Skin epidermis (tissue), 12 donors: ENCODE measurements at regions not wholly inside any gene's neighbourhood (a gene's known extent, or its start where the extent isn't known, plus 50 kb on each side); places are given as distances from the start of the nearest gene placed in this dataset.

Source experiments
- H3K27ac ChIP-seq, 21 experiments: fragments of 200-600 bp; sonication (generic) in 11 of 21; one replicate each; pipeline ENCODE4 v1.5.0; 2020; ENCODE audit warnings: mild to moderate bottlenecking in 3 of 21, inconsistent platforms in 2 of 21, moderate library complexity in 2 of 21
- H3K4me3 ChIP-seq, 7 experiments: fragments of 200-600 bp; sonication (generic) in 2 of 7; one replicate each; pipeline ENCODE4 v1.5.0; 2020; ENCODE audit warnings: inconsistent platforms in 2 of 7, mild to moderate bottlenecking in 2 of 7, moderate library complexity in 1 of 7

DNA sequence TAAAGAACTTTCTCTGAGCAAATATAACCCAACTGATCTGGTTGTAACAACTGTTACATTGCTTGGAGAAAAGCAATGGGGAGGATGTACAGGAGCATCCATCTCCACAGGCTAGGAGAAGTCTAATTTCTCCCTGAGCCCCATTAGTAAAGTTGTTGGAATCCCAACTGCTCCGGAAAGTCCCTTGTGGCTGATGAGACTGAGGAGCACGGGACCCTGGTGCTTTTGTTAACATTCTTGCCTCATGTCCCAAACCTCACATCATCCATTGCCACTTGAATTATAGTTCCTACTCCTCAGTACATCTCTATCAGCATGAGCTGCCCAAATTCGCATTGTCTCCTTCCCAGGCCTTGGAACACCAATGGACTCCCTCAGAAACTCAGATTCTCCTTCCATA lies 260.6 kb upstream of the BMP2 start:
- Histone ChIP-seq H3K4me3 (no peak overlapping the region), H3K27ac (no peak overlapping the region)

- H3K4me3 ChIP-seq: no peak overlapping the region
- no peak overlapping the region for H3K27ac ChIP-seq
Measured at GRCh38 chr20:6504826-6505225, 262.7 kb upstream of the BMP2 start.

DNA sequence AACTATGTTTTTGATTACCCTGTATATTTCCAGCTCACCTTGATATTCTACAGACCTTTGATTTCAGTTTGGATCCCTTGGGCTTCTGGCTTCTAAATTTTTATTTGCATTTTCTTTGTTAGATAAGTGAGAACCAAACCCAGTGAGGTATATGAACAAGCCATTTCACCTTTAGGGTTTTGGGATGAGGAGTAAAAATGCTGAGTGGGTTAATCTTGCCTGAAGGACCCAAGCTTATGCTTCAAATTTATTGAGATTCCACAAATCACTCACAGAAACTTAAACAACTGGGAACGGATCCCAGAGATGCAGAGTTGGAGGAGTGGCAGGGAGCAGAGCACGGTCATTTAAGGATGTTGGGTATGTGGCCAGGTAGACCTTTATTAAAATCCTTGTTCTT lies 263.3 kb upstream of the BMP2 start:
- no peak overlapping the region for H3K4me3 ChIP-seq
- no peak overlapping the region for H3K27ac ChIP-seq

GRCh38 chr20:6502999-6503398 lies 264.5 kb upstream of the BMP2 start:
- H3K4me3 ChIP-seq: no peak overlapping the region
- H3K27ac ChIP-seq: no peak overlapping the region

GRCh38 chr20:6502219-6502618 lies 265.3 kb upstream of the BMP2 start:
- no peak overlapping the region for H3K4me3 ChIP-seq
- no peak overlapping the region for H3K27ac ChIP-seq

DNA sequence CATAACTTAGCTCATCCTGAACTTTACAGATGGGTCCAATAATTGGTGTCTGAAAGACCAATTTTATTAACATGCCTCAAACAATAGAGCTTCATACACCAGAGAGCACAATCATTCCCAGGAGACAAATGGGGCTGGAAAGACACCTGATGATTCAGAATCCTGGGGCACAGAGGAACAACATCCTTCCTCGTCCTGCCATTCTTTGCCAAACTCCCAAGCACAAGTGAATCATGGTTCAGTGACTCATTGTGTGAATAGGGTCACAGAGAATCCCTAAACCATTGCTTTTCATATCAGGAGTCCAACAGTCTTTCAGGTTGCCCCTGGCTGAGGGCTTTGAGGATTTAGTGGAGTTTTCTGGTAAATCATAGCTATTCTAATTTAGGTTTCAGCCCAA lies 266.4 kb upstream of the BMP2 start:
- Histone ChIP-seq H3K27ac (no peak overlapping the region), H3K4me3 (no peak overlapping the region)

DNA sequence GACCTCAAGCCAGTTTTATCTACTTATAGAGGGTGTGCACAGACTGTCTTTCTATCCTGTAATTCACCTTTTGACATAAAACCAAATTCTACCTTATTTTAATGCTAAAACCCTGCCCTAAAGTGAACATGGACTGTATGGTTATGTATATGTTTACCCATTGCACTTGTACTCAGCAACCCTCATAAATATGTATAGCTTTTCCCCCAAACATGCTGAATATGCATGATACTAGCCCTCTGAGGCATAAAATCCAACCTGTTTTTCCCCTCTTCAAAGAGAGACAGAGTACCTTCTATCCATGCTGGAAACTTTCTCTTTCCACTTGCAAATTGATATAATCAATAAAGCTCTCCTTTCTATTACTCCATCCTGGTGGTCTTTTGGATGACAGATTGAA lies 267.9 kb upstream of the BMP2 start:
- H3K27ac ChIP-seq: no peak overlapping the region
- H3K4me3 ChIP-seq: no peak overlapping the region

- H3K27ac ChIP-seq: no peak overlapping the region
- H3K4me3 ChIP-seq: no peak overlapping the region
Measured at GRCh38 chr20:6496874-6497273, 270.6 kb upstream of the BMP2 start.

DNA sequence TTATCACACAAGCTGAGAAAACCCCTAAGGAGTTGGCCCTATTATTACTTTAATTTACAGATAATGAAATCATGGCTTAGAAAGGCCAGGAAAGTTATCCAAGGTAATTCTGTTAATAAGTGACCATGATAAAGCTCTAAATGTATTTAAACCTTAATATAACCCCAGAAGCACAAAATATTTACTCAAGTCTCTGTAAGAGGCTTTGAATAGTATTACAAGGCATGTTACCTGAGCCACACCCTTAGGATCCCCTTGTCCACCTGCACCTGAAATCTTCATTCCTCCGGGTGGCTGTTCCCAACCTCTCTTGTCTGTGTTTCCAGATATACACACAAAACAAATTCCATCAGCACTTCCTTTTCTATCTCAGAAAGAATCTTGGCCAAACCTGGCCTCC lies 271.6 kb upstream of the BMP2 start:
- H3K4me3 ChIP-seq: no peak overlapping the region
- no peak overlapping the region for H3K27ac ChIP-seq

GRCh38 chr20:6492271-6493055 lies 275.0 kb upstream of the BMP2 start:
- no peak overlapping the region for H3K27ac ChIP-seq
- H3K4me3 ChIP-seq: no peak overlapping the region

- Histone ChIP-seq H3K4me3 (no peak overlapping the region), H3K27ac (no peak overlapping the region)
Measured at GRCh38 chr20:6490849-6491248, 276.6 kb upstream of the BMP2 start.

- Histone ChIP-seq H3K4me3 (no peak overlapping the region), H3K27ac (no peak overlapping the region)
Measured at GRCh38 chr20:6489361-6490171, 277.9 kb upstream of the BMP2 start.

GRCh38 chr20:6485351-6485750 lies 282.1 kb upstream of the BMP2 start:
- Histone ChIP-seq H3K4me3 (no peak overlapping the region), H3K27ac (no peak overlapping the region)

GRCh38 chr20:6483727-6484126 lies 283.8 kb upstream of the BMP2 start:
- no peak overlapping the region for H3K27ac ChIP-seq
- no peak overlapping the region for H3K4me3 ChIP-seq

DNA sequence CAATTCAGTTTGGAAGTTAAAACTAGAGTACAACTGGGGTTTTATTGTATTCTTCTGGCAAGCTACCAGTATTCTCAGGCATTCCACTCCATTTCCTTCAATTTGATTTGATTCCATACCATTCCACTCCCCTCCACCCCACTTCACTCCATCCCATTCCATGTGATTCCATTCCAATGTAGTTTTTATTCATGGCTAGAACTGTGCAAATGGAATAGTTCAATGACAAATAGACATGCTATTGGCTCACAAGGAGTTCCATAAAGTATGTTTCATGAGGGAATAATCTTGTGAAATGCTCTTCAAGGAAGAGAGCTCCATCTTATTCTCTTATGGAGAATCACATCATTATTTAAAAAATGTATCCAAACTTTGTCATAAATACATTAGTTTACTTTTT lies 285.0 kb upstream of the BMP2 start:
- H3K4me3 ChIP-seq: no peak overlapping the region
- no peak overlapping the region for H3K27ac ChIP-seq

DNA sequence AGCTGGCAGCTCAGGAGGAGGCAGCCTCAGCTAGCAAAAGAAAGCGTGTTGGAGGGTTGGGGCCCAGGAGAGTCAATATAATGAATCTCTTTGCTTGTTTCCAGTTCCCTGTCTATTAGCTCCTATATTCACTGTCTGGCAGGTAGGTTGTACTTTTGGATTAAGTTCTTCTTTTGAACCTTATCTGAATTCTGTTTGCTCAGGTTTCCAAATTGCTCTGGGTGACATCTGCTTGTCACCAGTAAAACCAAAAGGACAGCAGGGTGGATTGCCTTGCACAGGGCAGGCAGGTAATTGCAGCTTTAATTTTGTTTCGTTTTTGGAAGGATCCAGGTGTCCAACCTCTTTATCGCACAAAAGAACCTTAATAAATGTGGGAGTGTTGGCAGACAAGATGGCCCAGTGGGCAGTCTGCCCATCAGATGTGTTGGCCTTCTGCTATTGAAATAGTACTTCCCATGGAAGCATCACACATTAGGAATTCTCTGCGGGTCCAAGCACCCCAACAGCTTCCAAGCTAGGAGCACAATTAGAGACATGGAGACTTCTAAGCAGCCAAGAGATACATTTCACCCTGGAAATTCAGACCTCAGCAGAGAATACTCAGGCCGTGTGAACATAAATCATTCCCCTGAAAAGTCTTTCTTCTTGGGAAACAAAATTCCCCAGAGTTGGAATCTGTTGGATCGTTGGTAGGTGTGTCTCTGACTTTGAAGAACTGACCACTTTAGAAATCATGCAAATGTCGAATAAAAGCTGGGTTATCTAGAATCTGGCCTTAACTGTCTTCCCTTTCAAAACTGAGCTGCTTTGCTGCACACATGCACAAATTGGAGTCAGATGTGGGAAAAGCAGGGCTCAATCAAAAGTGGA lies 286.9 kb upstream of the BMP2 start:
- no peak overlapping the region for H3K27ac ChIP-seq

GRCh38 chr20:6473197-6473596 lies 294.3 kb upstream of the BMP2 start:
- no peak overlapping the region for H3K27ac ChIP-seq
- H3K4me3 ChIP-seq: no peak overlapping the region

More for the DNA sequence above, 286.9 kb upstream of the BMP2 start:
- H3K4me3 ChIP-seq: no peak overlapping the region

DNA sequence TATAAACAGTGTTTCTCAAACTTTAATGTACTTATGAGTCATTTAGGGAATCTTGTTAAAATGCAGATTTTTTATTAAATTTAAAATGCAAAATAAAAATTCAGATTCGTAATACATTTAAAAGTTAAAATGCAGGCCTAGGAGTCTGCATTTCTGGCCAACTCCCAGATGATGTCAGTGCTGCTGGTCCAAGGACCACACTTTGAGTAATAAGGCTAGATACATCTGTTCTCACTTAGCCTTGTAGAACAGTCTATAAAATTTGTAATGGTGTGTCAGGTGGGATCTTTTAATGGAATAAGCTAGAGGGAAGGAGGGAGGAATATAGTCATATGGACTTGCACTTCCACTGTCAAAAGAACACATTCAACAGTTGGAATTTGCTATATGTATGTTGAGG lies 295.6 kb upstream of the BMP2 start:
- H3K27ac ChIP-seq: no peak overlapping the region
- no peak overlapping the region for H3K4me3 ChIP-seq

- Histone ChIP-seq H3K4me3 (no peak overlapping the region), H3K27ac (no peak overlapping the region)
Measured at GRCh38 chr20:6471110-6471647, 296.3 kb upstream of the BMP2 start.

DNA sequence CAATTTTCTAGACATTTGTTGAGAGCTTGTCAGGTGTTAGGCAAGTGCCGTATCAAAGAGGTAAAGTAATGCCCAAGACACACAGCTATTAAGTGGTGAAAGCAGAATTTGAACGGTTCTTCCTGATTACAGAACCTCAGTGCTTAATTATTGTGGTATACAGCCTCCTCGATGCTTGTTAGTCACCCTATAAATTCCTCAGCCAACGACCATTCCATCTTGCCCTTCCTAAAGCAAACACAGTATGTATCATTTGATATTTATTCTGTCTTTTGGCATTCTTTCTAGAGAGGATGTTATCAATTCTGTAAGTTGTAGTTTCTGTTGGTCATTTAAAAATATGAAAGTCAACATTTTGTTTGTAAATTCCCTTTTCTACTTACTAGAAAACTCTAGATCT lies 297.8 kb upstream of the BMP2 start:
- Histone ChIP-seq H3K4me3 (no peak overlapping the region), H3K27ac (no peak overlapping the region)
